SK-MEL-5 (cell line): ENCODE measurements at regions not wholly inside any gene's neighbourhood (a gene's known extent, or its start where the extent isn't known, plus 50 kb on each side); places are given as distances from the start of the nearest gene placed in this dataset.
A peak's percentile ranks its signal among the peaks of the same experiment; 100 is the strongest.

Experiments used
- DNase-seq: peaks from one replicate; pipeline ENCODE4 v3.0.0-alpha.2; 2016; ENCODE audit warnings: low read depth, low spot score
- in situ Hi-C: cut with HindIII; loops from 2 replicates; pipeline ENCODE4 v1.10.0; 2016; ENCODE audit warnings: low sequenced_read_pairs, high pct_unique_total_duplicates, low pct_unique_long_range_greater_than_20kb

DNA sequence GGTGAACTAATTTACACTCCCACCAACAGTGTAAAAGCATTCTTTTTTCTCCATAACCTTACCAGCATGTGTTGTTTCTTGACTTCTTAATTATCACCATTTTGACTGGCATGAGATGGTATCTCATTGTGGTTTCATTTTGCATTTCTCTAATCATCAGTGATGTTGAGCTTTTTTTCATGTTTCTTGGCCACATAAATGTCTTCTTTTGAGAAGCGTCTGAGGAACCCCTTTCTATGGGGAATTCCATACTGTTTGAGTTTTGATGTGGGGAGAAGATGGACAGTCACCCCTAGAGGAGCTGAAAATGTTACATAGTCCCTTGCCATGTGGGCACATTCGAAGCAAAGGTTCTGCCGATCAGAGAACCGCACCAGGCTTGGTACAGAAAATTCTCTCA is 207.0 kb upstream of the SLC30A5 start:
- in situ Hi-C loops: no loop called here

DNA sequence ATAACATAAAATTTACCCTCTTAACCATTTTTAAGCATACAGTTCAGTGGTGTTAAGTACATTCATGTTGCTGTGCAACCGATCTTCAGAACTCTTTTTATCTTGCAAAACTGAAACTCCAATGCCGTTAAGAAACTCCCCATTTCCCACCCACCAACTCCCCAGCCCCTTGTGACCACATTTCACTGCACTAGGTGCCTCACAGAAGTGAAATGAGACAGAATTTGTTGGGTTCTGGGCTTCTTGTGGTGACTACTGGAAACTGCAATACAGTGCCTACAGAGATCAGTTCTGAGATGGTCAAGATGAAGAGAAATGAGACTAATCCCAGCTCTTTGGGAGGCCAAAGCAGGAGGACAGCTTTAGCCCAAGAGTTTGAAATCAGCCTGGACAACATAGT is 202.1 kb upstream of the SLC30A5 start:
- DNase-seq: no peak
- in situ Hi-C loops: no loop called here

More for the DNA sequence above, 207.0 kb upstream of the SLC30A5 start:
- no peak for DNase-seq

DNA sequence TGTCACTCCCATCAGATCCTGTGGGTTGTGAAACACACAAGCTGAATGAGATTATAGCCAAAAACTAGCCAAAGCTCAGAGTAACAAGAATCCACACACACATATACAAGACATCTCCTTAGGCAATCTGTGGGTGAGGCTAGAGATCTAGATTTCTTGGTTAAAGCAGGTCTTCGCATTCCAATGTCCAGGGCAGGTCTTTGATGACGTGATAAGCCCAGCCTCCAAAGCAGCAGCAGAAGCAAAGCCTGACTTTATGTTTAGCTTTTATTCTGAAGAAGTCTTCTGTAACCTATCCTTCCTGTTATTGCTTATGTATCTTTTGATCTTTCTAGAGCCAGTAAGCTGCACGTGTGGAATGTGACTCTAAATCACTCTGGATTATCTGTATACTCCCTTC is 199.1 kb upstream of the SLC30A5 start:
- DNase-seq: no peak
- in situ Hi-C loops: no loop called here

DNA sequence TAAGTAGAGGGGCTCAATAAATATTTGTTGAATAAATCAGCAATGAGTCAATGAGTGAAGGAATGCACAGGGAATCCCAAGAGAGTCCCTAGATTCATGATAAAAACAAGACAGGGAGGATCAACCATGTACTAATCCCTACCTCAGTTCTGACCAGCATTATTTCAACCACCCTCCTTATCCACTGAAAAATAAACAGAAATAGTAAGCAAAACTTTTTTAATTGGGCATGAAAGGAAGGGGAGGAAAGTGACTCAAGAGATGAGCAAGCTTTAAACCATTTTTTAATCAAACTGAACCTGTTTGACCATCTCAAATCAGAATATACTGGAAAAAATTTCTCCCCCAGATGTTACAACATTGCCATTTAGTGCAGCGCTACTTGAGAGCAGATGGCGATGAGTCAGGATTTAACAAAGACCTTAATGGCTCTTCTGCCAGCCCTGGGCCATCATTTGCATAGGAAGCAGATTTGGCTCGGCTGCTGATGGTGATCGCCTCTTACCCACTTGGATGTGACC is 194.8 kb upstream of the SLC30A5 start:
- DNase-seq: no peak
- in situ Hi-C loops: no loop called here

DNA sequence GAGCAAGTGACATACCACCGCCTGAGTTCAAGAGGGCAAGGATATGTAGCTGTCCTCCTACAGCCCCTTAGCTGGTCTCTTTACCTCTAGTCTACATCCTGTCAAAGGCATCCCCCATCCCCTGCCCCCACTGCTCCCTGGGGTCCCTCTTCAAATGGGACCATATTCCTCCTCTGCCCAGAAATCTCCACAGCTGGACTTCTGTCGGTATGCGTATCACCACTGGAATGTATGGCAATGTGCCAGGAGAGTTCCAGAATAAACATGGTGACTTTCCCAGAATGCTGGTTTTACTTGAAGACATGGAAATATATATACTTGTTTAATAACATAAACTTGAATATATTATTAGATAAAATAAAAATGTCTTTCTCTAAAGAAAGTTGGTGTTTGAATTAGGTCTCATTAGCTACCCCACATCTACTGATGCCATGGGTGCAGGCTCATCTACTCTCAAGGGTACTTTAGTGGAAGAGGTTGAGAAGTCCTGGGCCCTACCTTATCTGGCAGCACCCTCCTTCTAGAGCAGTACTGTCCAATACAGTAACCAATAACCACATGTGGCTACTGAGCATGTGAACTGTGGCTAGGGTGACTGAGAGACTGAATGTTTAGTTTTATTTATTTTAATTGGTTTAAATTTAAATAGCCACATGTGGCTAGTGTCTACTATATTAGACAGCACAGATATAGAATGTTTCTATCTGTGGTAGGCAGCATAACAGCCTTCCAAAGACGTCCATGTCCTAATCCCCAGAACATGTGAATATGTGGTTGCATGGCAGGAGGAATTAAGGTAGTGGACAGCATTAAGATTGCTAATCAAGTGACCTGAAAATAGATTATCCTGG is 181.7 kb upstream of the SLC30A5 start:
- in situ Hi-C loops: no loop called here
- DNase-seq: no peak

DNA sequence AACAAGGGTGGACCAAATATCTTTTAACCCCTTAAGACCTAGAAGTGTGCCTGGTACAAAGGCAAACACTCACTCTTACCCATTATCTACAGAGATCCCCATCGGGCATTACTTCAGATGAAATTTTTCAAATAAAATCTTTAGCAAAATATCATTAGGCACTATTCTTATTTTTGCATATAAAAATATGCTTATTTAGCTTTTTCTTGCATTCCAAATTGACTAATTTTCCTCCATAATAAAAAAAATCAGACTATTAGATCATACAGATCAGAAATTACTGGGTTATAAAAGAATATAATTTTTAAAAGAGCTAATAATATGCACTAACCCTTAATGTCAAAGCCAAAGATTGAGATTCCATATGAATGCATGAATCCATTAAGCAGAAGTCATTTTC is 178.7 kb upstream of the SLC30A5 start:
- in situ Hi-C loops: no loop called here
- DNase-seq: no peak

DNA sequence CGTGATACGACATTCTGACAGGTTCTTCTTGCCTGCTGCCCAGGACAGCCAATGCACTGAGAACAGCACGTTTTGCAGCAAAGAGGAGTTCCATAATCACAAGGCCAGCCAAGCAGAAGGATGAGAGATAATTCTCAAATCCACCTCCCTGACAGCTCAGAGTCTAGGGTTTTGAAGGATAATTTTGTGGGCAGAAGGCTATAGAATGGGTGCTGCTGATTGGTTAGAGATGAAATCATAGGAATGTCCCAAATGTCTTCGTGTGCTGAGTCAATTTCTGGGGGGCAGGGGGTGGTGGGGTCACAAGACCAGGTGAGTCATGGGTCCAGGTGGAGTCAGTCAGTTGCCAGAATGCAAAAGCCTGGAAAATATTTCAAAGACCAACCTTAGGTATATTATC is 175.5 kb upstream of the SLC30A5 start:
- DNase-seq: no peak

DNA sequence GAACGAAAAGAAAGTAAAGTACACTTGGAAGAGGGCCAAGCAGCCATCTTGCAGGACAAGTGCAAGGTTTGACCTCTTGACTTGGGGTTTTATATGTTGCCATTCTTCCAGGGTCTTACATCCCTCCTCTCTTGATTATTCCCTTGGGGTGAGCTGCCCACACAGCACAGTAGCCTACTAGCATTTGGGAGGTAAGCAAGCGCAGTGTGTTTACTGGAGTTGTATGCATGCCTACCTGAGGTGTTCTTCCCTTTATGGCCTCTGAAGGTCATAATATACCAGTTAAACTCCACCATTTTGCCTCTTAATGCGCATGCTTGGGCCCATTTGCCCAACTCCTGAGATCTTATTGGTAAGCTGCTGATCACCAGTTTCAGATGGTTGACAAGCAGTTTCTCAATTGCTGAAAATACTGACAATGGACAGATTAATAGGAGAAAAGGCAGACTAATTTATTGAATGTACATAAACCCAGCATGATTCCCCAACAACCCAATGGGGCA is 173.8 kb upstream of the SLC30A5 start:
- in situ Hi-C loops: no loop called here

More for the DNA sequence above, 175.5 kb upstream of the SLC30A5 start:
- in situ Hi-C loops: no loop called here

DNA sequence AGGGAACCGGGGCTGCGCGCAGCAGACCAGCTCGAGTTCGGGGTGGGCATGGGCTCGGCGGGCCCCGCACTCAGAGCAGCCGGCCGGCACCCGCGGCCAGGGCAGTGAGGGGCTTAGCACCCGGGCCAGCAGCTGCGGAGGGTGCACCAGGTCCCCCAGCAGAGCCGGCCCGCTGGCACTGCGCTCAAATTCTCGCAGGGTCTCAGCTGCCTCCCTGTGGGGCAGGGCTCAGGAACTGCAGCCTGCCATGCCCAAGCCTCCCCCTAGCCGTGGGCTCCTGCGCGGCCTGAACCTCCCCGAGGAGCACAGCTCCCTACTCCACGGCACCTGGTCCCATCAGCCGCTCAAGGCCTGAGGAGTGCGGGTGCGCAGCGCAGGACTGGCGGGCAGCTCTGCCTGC is 172.9 kb upstream of the SLC30A5 start:
- in situ Hi-C loops: no loop called here
- no peak for DNase-seq

More for the DNA sequence above, 173.8 kb upstream of the SLC30A5 start:
- no peak for DNase-seq

DNA sequence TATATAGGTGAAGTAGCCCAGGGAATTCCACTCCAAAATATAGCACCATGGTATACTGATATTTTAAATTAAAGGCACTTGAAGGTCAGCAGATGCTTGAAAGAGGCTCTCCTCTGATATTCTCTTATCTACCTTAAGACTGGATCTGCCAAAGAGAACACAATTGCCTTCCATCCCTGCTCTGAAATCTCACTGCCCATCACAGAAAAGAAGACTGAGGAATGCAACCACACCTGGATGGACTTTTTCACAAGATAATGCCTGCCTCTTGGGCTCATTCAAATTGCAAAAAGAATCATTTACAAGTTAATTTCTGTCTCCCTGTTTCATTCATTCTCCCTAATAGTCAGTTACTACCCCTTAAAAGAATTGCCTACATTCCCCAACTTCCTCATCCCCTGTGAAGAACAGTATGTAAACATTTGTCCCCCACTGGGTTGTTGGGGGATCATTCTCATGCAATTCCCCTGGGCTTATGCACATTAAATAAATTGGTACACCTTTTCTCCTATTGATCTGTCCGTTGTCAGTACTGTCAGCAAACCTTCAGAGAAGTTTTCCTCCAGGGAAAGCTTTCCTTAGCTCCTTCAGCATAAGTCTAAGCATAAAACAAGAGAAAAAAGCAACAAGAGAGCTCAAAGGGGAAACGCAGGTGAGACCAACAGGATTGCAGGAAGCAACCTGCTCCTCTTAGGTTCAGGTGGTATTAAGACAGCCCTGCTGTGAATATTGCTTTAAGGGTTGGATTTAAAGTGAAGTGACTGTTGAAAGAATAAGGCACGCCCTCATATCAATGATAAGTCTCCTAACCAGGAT is 171.4 kb upstream of the SLC30A5 start:
- in situ Hi-C loops: no loop called here
- no peak for DNase-seq

DNA sequence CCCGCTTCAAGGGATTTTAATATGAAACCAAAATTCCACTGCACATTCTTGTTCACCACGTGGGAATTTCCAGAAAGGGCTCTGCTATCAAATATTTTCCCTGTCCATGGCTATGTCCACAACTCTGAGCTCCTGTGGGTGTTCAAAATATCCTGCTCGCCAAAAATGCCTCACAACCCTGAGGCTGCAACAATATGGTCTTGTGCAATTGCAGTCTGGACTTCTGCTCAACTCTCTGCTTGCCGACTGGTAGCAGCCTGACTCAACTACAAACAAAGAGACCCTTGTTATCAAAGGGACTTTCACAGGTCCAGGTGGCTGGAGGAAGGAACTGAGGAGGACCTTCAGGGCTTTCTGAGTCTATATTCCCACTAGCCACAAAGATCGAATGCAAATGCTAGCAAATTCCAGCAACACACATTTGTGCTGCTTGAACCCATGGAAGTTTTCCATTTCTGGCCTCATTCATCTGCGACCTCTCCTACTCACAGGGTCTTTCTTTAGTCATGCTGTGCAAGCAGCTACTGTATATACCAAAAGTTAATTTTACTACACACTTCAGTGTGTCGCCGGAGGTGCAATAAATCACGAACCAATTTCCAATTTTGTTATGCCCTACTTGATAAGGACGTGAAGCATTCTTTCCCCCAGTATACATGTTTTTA is 169.2 kb upstream of the SLC30A5 start:
- in situ Hi-C loops: no loop called here
- DNase-seq: peak; percentile 88

DNA sequence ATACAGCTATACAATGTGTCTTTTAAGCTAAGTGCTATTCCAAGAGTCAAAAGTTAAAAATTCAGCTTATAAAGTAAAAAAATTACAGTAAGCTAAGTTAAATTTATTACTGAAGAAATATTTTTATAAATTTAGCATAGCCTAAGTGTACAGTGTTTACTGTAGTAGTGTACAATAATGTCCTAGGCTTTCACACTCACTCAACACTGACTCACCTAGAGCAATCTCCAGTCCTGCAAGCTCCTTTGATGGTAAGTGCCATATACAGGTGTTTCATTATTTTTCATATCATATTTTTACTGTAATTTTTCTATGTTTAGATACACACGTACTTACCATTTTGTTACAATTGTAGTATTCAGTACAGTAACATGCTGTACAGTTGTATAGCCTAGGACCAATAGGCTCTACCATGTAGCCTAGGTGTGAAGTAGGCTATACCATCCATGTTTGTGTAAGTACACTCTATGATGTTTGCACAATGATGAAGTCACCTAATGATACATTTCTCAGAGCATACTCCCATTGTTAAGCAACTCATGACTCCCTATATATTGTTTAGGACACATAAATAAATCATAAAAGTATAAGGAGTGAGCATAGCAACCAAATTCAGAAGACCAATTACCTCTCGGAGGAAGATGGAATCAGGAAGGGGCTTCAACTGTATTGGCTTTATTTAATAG is 165.1 kb upstream of the SLC30A5 start:
- DNase-seq: no peak
- in situ Hi-C loops: no loop called here

DNA sequence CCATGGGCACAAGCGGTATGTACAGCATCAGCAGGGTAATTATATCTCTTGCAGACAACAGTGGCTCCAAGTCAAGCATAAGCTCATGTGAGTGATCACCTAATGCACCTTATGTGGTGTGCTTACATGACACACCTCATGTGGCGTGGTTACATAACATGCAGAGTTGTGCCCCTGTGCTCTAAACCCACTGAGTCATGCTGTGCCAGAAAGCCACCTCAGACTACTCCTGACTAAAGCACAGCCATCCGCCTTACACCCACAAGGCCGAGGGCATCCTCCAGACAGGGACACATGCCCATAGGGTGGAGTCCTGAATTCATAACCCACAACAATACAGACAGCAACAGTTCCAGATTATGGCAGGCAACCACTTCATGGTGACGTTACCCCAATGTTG is 163.7 kb upstream of the SLC30A5 start:
- in situ Hi-C loops: no loop called here
- no peak for DNase-seq

DNA sequence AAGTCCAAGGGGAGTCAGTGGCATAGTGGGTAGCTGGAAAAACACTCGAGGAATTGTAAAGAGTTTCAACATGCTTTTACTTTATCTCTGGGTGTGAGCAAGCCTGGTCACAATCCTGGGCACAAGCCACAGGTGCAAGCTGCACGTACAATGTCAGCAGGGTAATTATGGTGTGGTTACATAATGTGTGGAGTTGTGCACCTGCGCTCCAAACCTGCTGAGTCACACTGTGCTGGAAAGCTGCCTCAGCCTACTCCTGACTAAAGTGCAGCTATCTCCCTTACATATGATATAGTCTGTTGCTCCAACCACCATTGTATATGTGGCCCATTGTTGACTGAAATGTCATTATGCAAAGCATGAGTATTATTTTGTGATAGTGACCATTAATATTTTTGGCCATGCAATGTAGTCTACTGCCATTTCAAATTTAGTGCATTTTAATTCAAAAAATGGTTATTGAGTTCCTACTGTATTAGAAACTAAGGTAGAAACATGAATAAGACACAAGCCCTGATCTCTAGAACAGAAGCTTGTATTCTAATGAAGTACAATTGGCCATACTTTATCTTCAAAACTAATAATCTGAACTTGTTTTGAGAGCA is 160.9 kb upstream of the SLC30A5 start:
- no peak for DNase-seq
- in situ Hi-C loops: no loop called here

DNA sequence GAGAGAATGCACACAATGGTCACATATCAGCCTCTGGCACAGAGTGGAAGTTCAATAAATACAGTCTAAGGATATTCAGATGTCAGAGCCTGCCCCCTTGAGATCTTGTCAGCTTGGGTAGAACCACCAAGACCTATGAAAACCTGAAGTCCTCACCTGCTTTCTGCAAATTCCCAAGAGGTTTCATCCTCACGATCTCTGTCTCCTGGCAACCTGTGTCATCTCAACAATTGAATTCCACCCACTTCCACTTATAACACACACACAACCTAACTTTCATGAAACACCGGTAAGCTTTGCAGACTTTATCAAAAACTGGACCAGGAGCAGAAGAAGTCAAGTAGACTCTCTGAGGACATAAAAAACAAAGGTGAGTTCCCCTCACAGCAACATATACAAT is 151.6 kb upstream of the SLC30A5 start:
- no peak for DNase-seq
- in situ Hi-C loops: no loop called here

DNA sequence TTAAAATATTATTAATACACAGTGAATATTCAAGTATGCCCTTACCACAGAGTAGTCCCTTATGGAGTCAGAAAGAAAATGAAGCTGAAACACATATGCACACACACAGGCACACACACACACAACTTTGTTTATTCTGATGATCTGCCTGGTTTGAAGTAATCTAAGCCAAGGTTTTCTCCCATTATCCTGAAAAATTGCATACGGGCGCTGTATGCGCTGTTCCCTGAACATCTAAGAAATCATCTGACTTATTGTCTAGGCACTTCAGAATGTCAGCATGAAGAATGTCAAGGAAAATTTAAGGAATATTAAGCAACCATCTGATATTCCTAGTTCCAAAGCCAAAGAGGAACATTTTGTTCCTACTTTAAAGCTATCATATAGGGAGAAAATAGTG is 147.1 kb upstream of the SLC30A5 start:
- DNase-seq: no peak
- in situ Hi-C loops: no loop called here

DNA sequence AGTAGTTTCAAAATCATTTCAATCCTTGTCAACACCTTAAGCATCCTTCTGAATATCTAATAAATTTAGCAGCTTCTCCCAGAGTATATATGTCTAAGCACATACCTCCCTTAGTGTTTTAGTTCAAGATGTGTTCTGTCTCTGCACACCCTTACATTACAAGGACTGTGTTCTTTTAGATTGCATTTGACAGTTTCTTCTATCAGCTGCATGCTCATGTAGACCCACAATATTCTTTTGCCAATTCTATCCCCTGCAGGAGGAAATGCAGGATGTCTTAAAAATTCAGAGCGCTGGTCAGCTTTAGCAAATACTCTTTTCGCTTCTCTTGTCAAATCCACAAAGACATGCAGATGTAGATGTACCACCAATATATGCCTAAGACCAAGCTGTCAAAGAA is 145.8 kb upstream of the SLC30A5 start:
- in situ Hi-C loops: no loop called here
- DNase-seq: no peak
